ENCODE measurements at regions not wholly inside any gene's neighbourhood (a gene's known extent, or its start where the extent isn't known, plus 50 kb on each side); places are given as distances from the start of the nearest gene placed in this dataset.
A peak's percentile ranks its signal among the peaks of the same experiment; 100 is the strongest.

- H3K4me3 ChIP-seq (replicated peaks in 1 of 3) = peak overlapping the region in 1 of 3 donors; percentile 1
- intact Hi-C loops (cut with DNase I) = no loop called here
- no peaks in the 10 kb centered on the region for H3K27me3 ChIP-seq
- H3K27ac ChIP-seq = no peak overlapping the region
- H3K9me3 ChIP-seq = no peaks in the 10 kb centered on the region
- no peak for DNase-seq
- H3K4me1 ChIP-seq = peaks cover 0 to 24% of the 10 kb centered on the region in 2 donors
- no peaks in the 10 kb centered on the region for H3K36me3 ChIP-seq
- TF ChIP-seq POLR2A (IDR thresholded peaks at IDR 0.05) (no peak), CTCF (IDR thresholded peaks at IDR 0.05) (no peak)
- WGBS, 2 donors = 34 to 37% methylated on average over 10 of the region's 10 CpGs
Measured at GRCh38 chr2:226118471-226119429, 680.9 kb downstream of the IRS1 start.

GRCh38 chr2:226117510-226118065, 682.0 kb downstream of the IRS1 start:
- peaks cover 0 to 13% of the 10 kb centered on the region in 2 donors for H3K4me1 ChIP-seq
- TF ChIP-seq CTCF (IDR thresholded peaks at IDR 0.05) (no peak), POLR2A (IDR thresholded peaks at IDR 0.05) (no peak)
- H3K4me3 ChIP-seq (replicated peaks in 1 of 3) = no peak overlapping the region
- intact Hi-C loops (cut with DNase I) = no loop called here
- WGBS, 2 donors = 74 to 75% methylated on average over 3 of the region's 3 CpGs
- no peaks in the 10 kb centered on the region for H3K9me3 ChIP-seq
- no peaks in the 10 kb centered on the region for H3K36me3 ChIP-seq
- no peaks in the 10 kb centered on the region for H3K27me3 ChIP-seq
- no peak for DNase-seq
- H3K27ac ChIP-seq = no peak overlapping the region

- Histone ChIP-seq H3K36me3 (no peaks in the 10 kb centered on the region), H3K9me3 (no peaks in the 10 kb centered on the region), H3K27me3 (no peaks in the 10 kb centered on the region), H3K27ac (no peak overlapping the region), H3K4me1 (peaks cover 0 to 12% of the 10 kb centered on the region in 2 donors), H3K4me3 (replicated peaks in 1 of 3) (no peak overlapping the region)
- DNase-seq = no peak
- TF ChIP-seq CTCF (IDR thresholded peaks at IDR 0.05) (no peak), POLR2A (IDR thresholded peaks at IDR 0.05) (no peak)
- intact Hi-C loops (cut with DNase I) = no loop called here
- whole genome bisulfite sequencing, 2 donors = 80 to 91% methylated on average over 3 of the region's 3 CpGs
Measured at GRCh38 chr2:226116346-226116745, 683.3 kb downstream of the IRS1 start.

- no peaks in the 10 kb centered on the region for H3K9me3 ChIP-seq
- 89 to 90% methylated on average over 1 of the region's 1 CpG for WGBS, 2 donors
- no peak for DNase-seq
- H3K4me3 ChIP-seq (replicated peaks in 1 of 3) = no peak overlapping the region
- H3K27me3 ChIP-seq = no peaks in the 10 kb centered on the region
- H3K27ac ChIP-seq = no peak overlapping the region
- TF ChIP-seq CTCF (IDR thresholded peaks at IDR 0.05) (no peak), POLR2A (IDR thresholded peaks at IDR 0.05) (no peak)
- no peaks in the 10 kb centered on the region for H3K36me3 ChIP-seq
- intact Hi-C loops (cut with DNase I) = no loop called here
- peaks cover 0 to 12% of the 10 kb centered on the region in 2 donors for H3K4me1 ChIP-seq
Measured at GRCh38 chr2:226115832-226116200, 683.8 kb downstream of the IRS1 start.
